HG03575 (cell line): ENCODE measurements at regions not wholly inside any gene's neighbourhood (a gene's known extent, or its start where the extent isn't known, plus 50 kb on each side); places are given as distances from the start of the nearest gene placed in this dataset.

Experiments
- ATAC-seq: cut with Tn5 transposase; IDR thresholded peaks from one replicate; pipeline ENCODE4 v1.9.1; 2021; ENCODE audit not compliant: unreplicated experiment, insufficient number of reproducible peaks, low FRiP score; ENCODE audit errors: extremely low read depth

DNA sequence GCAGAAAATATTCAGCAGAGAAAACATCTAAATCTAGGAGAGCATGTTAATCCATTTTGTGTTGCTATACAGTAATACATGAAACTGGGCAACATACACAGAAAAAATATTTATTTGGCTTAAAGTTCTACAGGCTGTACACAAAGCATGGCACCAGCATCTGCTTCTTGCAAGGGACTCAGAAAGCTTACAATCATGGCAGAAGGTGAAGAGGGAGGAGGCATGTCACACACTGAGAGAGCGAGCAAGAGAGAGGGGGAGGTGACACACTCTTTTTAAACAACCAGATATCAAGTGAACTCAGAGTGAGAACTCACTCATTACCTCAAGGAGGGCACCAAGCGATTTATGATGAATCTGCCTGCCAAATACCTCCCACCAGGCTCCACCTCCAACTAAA, 94.2 kb upstream of the CNOT2 start:
- no peak for ATAC-seq

DNA sequence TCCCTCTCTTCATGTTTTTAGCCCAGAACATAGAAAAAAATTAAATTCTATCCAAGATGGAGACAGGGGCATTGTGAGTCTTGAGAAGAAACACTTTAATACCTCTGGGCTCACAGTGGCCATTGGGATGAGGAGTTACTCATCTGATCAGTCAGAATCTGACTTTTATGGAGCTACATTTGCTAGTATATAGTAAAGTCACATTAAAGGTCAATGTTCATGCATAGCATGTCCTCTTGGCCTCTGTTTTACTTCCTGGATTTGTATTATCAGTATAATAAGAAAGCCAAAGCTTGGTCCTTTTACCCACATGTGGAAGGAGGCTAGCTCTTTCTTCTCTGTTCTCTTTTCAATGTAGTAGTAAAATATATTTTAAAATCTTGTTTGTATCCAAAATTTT, 93.6 kb upstream of the CNOT2 start:
- ATAC-seq, result no peak

DNA sequence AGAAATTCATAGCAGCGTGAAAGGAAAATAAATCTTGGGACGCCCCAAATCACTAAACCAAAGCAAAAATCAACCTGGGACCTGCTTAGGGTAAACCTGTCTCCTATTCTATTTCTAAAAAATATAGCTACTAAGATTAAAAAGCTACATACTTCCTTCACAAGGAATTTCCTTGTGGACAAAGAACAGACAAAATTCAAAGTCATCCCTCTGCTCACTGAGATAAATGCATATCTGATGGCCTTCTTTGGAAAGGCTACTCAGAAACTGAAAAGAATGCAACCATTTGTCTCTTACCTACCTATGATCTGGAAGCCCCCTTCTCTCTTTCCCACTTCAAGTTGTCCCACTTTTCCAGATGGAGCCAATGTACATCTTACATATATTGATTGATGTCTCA, 93.0 kb upstream of the CNOT2 start:
- ATAC-seq, result no peak

DNA sequence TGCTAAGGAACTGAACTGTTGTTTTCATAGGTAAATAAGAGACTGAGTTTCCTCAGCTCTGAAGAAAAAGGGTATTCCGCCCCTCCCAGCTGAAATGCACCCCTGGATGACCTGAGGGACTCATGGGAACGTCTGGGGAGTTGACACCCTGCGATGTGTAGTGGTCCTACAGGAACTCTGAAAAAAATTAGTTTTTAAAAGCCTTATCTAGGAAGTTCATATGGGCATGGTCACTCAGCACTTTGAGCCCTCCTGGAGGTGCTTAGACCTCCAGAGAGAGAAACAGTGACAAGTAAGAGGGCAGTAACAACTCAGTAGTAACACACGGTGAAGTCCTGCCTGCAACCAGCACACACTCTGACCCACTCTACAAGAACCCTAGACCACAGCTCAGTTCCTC, 91.2 kb upstream of the CNOT2 start:
- no peak for ATAC-seq

DNA sequence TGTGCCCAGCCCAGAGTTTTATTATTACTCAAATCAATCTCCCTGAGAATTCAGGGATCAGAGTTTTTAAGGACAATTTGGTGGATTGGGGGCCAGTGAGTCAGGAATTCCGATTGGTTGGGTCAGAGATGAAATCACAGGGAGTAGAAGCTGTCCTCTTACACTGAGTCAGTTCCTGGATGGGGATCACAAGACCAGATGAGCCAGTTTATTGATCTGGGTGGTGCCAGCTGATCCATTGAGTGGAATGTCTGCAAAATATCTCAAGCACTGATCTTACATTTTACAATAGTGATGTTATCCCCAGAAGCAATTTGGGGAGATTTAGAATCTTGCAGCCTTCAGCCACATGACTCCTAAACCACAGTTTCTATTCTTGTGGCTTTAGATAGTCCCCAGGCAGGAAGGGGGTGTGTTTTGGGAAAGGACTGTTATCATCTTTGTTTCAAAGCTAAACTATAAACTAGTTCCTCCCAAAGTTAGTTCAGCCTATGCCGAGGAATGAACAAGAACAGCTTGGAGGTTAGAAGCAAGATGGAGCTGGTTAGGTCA, 89.1 kb upstream of the CNOT2 start:
- no peak for ATAC-seq

DNA sequence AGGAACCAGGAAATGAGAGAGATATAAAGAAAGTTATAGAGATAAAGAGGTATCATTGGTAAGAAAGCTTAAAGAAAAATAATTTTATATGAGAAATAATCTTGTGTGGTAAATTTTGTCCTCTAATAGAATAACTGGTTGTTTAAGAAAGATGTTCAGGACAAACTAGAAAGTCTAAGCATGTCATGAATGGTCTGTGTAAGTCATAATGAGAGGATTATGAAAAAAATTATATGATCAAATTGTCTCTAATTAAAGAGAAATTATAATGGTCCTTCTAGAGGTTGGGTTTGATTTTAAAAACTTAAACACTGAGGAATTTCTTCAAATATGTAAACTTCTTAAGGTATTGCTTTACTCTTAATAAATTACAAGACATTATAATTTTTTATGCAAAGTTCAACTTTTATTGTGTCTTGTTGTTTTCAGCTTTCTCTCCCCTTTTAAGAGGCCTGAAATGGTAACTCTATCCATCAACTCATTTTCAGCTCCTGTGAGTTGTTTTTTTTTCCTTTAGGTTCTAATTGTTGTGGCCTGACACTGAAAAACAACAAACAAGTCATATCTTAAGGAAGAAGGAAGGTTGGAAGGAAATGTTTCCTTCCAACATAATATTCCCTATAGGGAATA, 88.2 kb upstream of the CNOT2 start:
- ATAC-seq, result no peak

DNA sequence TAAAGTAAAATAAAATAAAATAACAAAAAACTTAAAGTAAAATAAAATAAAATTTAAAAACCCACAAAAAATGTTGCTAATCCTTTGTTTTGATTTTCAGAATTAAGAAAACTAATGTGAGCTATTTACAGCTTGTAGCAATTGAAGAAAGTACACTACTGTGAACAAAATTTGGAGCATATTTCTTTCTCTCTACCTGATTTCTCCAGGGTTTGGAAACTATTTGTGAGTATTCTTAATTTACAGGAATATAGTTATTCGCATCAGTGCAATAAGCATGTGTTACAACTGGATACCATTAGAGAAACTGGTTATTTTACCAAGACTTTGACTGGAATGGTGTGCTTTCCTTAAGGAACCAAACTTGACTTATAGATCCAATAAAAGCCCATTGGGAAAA, 86.1 kb upstream of the CNOT2 start:
- no peak for ATAC-seq

DNA sequence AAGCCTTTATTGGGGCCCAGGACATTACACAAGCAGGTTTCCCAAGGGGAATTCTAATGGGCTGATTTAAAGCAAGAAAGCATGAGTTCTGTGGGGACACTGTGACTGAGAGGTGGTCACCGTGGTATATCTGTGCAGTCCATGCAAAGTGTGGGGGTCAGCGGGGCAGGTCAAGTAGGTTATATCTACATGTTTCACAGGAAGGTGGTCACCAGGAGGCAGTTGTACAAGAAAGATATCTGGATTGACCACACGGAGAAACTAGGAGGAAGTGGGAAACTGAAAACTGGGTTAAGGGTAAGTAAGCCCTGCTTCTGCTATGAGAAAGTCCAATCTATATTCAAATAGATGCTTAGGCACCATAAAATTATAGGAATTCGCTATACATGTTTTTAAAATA, 77.8 kb upstream of the CNOT2 start:
- no peak for ATAC-seq

DNA sequence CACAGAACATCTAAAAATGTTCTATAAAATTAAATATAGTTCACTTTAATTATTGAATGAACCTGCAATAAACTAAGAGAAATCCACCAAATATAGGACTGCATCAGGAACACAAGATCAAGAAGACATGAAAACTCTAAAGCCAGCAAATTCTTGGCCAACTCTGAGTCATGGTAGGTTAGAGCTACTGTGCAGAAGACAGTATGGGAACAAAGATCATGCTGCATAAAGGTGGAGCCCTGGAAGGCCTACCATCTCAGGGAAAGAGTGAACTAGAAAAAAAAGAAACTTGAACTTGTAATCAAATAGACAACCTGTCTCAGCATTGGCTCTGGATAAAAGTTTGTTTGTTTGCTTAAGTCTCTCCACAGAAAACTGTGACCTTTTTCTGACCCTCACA, 66.9 kb upstream of the CNOT2 start:
- ATAC-seq, result no peak

DNA sequence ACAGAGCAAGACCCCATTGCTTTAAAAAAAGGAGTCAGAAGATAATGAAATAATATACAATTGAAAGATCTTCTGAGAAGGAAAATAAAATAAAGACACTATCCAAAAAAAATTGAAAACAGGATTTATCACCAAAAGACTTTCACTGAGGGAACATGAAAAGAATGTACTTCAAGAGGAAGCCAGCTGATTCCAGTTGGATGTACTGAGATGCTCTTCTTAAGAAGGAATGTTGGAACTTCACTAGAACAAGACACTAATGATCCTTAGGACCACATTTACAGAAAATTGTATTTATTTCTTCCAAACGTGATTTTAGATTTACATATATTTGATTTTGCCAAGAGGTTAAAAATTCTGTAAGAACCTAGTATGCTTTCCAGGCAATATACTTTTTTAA, 65.6 kb upstream of the CNOT2 start:
- no peak for ATAC-seq

DNA sequence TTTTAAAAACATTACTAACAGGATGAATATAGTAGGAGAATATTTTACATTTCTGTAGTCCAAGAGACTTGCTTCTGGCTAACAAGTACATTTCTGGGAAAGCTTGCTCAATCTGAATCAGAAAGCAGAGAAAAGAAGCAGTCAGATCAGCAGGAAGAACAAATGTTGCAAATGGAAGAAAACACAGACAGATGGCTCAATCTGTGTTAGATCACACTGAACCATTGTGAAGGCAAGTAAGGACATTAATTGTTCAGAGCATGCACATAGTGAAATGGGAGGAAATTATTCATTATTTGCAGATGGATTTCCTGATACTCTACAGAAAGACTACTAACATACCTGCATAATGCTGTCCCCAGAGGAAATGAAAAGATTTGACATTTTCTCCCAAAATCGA, 65.2 kb upstream of the CNOT2 start:
- no peak for ATAC-seq

DNA sequence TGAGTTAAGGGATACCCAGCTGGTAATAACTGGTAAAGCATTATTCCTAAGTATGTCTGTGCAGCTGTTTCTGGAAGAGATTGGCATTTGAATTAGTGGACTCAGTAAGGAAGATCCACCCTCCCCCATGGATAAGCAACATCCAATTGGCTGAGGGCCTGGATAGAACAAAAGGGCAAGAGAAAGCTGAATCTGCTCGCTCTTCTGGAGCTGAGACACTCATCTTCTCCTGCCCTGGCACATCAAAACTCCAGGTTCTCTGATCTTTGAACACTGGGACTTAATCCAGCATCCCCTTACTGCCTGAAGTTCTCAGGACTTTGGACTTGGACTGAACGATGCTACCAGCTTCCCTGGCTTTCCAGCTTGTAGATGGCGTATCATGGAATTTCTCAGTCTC, 63.1 kb upstream of the CNOT2 start:
- ATAC-seq, result no peak

DNA sequence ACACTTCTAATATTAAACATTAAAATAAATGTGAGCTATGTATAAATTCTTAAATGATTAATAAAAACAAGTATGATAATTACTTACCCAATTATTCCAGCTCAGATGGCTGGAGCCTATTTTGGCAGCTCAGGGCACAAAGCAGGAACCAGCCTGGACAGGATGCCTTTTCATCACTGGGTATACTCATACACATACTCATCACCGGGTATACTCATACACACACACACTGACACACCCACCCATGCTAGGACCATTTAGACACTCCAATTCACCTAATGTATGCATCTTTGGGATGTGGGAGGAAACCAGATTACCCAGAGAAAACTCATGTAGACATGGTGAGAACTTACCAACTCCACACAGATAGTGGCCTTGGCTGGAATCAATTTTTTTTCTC, 57.9 kb upstream of the CNOT2 start:
- ATAC-seq, result no peak

DNA sequence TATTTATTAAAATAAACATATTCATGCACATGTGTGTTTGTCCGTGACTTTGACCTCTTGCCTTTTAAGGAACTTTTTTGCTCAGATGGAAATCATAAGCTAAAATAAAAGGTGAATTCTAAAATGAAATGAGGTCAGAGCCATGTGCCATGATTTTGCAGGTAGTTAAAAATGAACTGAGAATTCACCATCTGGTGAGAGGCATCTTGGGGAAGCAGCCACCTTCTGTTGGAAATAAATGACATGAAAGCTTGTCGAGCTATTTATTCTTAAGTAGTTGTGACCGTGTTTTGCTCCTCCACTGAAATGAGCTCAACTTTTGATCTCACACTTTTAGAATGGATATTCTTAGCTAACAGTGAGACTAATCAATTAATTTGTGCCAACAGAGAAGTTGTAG, 56.8 kb upstream of the CNOT2 start:
- no peak for ATAC-seq

DNA sequence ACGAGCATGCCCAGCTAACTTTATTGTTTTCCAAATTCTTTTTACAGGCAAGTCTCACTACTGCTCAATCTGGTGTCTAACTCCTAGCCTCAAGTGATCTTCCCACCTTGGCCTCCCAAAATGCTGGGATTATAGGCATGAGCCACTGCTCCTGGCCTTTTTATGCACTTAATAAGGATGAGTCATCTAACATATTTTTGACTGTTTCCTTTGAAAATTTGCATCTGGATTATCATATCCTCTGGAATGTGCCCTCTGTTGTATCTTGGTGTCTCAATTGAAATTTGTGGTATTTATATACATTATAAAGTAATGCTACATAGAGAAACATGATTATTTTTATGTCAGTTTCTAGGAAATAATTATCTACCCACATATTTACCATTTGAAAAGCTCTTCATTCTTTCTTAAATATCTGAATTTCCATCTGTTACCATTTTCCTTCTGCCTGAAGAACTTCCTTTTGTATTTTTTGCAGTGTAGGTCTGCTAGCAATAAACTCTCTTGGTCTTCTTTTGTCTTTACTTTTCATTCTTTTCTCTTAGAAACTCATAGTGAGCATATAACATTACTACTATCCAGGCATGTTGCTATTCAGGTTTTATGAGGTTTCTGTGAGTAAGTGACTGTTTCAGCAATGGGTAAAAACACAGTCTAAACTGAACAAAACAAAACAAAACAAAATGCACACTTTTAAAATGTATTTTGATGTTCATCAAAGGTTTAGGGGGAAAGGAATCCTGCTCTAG, 52.8 kb upstream of the CNOT2 start:
- ATAC-seq, result no peak
